ENCODE measurements at regions not wholly inside any gene's neighbourhood (a gene's known extent, or its start where the extent isn't known, plus 50 kb on each side); places are given as distances from the start of the nearest gene placed in this dataset.

DNA sequence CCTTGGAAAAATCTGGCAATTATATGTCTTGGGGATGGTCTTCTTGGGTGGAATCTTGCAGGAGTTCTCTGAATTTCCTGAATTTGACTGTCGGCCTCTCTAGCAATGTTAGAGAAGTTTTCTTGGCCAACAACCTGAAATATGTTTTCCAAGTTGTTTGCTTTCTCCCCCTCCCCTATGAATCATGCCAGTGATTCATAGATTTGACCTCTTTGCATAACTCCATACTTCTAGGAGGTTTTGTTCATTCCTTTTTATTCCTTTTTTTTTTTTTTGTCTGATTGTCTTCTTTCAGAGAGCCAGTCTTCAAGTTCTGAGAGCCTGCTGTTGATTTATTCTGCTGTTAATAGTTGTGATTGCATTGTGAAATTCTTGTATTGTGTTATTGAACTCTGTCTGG, 56.7 kb upstream of the SLC44A1 start:
- no peak overlapping the region for H3K27ac Mint-ChIP-seq

DNA sequence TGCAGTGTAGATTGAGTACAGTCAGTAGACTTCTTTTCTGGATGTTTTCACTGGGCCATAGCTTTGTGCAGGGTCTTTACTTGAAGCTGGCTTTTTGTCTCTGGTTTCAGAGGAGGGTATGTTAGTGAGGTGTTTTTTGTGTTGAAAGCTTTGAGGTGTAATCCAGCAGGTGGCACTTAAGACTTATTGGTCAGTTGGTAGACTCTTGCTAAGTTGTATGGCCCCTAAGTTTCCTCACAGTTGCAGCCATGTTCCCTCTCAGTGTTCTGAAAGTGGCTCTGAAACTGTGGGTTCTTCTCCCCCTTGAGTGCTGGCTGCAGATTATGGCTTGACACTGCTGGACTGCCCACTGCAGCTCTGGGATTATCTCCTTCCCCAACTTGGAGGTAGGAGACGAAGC, 55.7 kb upstream of the SLC44A1 start:
- H3K27ac Mint-ChIP-seq, result no peak overlapping the region
- H3K4me3 Mint-ChIP-seq, result no peak overlapping the region
- H3K27me3 Mint-ChIP-seq (ENCODE audit: low read depth, poor library complexity), result peaks cover 11% of the 10 kb centered on the region
- no peak for DNase-seq
- peaks cover 24% of the 10 kb centered on the region for H3K4me1 Mint-ChIP-seq
- H3K9me3 Mint-ChIP-seq, result peaks cover 34% of the 10 kb centered on the region
- TF ChIP-seq, protein P1, sequence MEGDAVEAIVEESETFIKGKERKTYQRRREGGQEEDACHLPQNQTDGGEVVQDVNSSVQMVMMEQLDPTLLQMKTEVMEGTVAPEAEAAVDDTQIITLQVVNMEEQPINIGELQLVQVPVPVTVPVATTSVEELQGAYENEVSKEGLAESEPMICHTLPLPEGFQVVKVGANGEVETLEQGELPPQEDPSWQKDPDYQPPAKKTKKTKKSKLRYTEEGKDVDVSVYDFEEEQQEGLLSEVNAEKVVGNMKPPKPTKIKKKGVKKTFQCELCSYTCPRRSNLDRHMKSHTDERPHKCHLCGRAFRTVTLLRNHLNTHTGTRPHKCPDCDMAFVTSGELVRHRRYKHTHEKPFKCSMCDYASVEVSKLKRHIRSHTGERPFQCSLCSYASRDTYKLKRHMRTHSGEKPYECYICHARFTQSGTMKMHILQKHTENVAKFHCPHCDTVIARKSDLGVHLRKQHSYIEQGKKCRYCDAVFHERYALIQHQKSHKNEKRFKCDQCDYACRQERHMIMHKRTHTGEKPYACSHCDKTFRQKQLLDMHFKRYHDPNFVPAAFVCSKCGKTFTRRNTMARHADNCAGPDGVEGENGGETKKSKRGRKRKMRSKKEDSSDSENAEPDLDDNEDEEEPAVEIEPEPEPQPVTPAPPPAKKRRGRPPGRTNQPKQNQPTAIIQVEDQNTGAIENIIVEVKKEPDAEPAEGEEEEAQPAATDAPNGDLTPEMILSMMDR (IDR thresholded peaks at IDR 0.05), result no peak
- H3K36me3 Mint-ChIP-seq (ENCODE audit: low read depth), result peaks cover 11% of the 10 kb centered on the region

More for the DNA sequence above, 56.7 kb upstream of the SLC44A1 start:
- Mint-ChIP-seq H3K36me3 (ENCODE audit: low read depth) (peaks cover 11% of the 10 kb centered on the region), H3K4me3 (no peak overlapping the region), H3K9me3 (peaks cover 40% of the 10 kb centered on the region), H3K27me3 (ENCODE audit: low read depth, poor library complexity) (peaks cover 11% of the 10 kb centered on the region), H3K4me1 (peaks cover 14% of the 10 kb centered on the region)
- TF ChIP-seq, protein P1 (IDR thresholded peaks at IDR 0.05), result no peak
- no peak for DNase-seq

DNA sequence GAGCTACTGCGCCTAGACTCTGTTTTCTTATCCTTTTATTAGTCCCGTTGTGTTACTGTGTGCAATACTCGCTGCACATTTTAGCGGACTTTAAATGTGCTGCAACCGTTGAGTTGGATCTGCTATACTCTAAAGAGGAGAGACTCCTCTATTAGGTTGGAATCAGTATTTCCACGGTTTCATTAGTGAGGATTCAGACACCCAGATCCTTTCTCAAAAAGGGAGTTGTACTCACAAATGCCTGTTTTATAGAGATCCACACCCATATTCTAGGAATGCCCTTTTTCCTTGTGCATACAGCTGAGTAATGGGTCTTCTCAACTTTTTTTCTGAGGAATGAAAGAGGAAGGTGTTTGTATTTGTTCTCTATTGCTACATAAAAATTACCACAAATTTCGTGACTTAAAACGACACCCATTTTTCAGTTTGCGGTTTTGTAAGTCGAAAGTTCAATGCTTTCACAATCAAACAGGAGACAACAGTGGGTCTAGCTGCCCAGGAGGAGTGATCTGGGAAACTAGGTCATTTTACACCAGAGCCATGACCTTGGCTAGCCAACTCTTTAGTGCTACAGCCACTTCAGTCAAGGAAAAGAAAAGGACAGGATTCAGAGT, 52.8 kb upstream of the SLC44A1 start:
- Mint-ChIP-seq H3K36me3 (ENCODE audit: low read depth) (no peaks in the 10 kb centered on the region), H3K4me1 (peaks cover 38% of the 10 kb centered on the region), H3K27me3 (ENCODE audit: low read depth, poor library complexity) (peaks cover 6% of the 10 kb centered on the region), H3K4me3 (no peak overlapping the region), H3K27ac (peak overlapping the region; percentile 60), H3K9me3 (peaks cover 9% of the 10 kb centered on the region)
- TF ChIP-seq, protein P1 (IDR thresholded peaks at IDR 0.05), result no peak
- DNase-seq, result no peak

DNA sequence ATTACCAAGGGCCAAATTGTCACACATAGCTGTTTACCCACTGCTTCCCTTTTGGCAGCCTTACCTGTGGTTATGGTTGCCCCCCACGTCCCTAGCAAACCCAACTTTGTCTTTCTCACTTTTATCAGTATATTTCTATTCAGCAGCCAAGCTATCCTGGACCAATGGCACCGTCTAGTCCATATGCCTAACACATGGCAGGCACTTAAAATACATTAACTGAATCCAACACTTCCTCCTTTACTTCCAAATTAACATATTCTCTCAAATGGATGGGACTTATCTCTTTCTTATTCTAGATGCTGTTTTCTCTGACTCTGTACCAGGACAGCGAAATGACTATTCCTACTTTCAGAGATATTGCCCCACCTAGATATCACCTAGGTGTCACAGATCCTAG, 50.9 kb upstream of the SLC44A1 start:
- peaks cover 6% of the 10 kb centered on the region for H3K27me3 Mint-ChIP-seq (ENCODE audit: low read depth, poor library complexity)
- TF ChIP-seq, protein P1 (IDR thresholded peaks at IDR 0.05), result no peak
- no peak overlapping the region for H3K27ac Mint-ChIP-seq
- peaks cover 6% of the 10 kb centered on the region for H3K9me3 Mint-ChIP-seq
- no peak for DNase-seq
- H3K4me3 Mint-ChIP-seq, result no peak overlapping the region
- peaks cover 38% of the 10 kb centered on the region for H3K4me1 Mint-ChIP-seq
- no peaks in the 10 kb centered on the region for H3K36me3 Mint-ChIP-seq (ENCODE audit: low read depth)

DNA sequence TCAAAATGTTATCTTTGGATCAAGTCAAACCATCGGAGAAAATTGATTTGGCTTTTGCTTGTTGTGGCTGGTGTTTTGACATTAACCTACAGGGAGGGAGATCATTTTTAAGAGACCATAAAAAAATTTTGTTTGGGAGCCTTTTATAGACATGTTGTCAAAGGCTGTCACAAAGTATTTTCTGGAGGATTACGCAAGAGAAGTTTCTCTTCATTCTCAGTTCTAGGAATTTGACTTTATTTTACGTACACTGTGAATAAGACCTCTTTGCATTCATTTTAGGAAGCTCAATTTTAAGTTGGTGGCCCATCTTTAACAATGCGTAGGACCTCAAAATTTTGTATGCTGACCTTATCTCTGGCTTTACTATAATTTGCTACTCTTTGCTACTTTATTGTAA, 50.2 kb upstream of the SLC44A1 start:
- peaks cover 45% of the 10 kb centered on the region for H3K4me1 Mint-ChIP-seq
- no peak overlapping the region for H3K4me3 Mint-ChIP-seq
- no peak overlapping the region for H3K27ac Mint-ChIP-seq
- no peak for DNase-seq
- no peaks in the 10 kb centered on the region for H3K36me3 Mint-ChIP-seq (ENCODE audit: low read depth)
- peaks cover 4% of the 10 kb centered on the region for H3K9me3 Mint-ChIP-seq
- TF ChIP-seq, protein P1 (IDR thresholded peaks at IDR 0.05), result no peak
- peaks cover 3% of the 10 kb centered on the region for H3K27me3 Mint-ChIP-seq (ENCODE audit: low read depth, poor library complexity)
